Endodermal cell (in vitro differentiated cells): ENCODE measurements at regions not wholly inside any gene's neighbourhood (a gene's known extent, or its start where the extent isn't known, plus 50 kb on each side); places are given as distances from the start of the nearest gene placed in this dataset.

Experiments
- DNase-seq: peaks from one replicate; pipeline ENCODE4 v3.0.0-alpha.2; 2017
- H3K27ac ChIP-seq: 2 replicates; pipeline ENCODE4 v1.5.1; 2013; ENCODE audit warnings: mild to moderate bottlenecking, low read depth, low read length, moderate library complexity
- H3K27me3 ChIP-seq: 2 replicates; pipeline ENCODE4 v1.6.1; 2013; ENCODE audit warnings: mild to moderate bottlenecking, low read length, moderate library complexity; ENCODE audit not compliant: insufficient read depth, control insufficient read depth, poor library complexity, severe bottlenecking
- H3K36me3 ChIP-seq: 2 replicates; pipeline ENCODE4 v1.7.0; 2013; ENCODE audit warnings: mild to moderate bottlenecking, low read length, moderate library complexity; ENCODE audit not compliant: control insufficient read depth, insufficient read depth
- H3K4me1 ChIP-seq: one replicate; pipeline ENCODE4 v1.7.0; 2013; ENCODE audit warnings: low read length; ENCODE audit not compliant: control insufficient read depth, insufficient read depth
- H3K4me3 ChIP-seq: 2 replicates; pipeline ENCODE4 v1.5.1; 2013; ENCODE audit warnings: mild to moderate bottlenecking, low read length, moderate library complexity
- H3K9ac ChIP-seq: 2 replicates; pipeline ENCODE4 v1.6.1; 2013; ENCODE audit warnings: mild to moderate bottlenecking, low read length, moderate library complexity; ENCODE audit not compliant: poor library complexity, severe bottlenecking; ENCODE audit errors: extremely low read depth
- H3K9me3 ChIP-seq: 2 replicates; pipeline ENCODE4 v1.6.1; 2013; ENCODE audit warnings: mild to moderate bottlenecking, low read length, moderate library complexity; ENCODE audit not compliant: control insufficient read depth
- H3K27ac Mint-ChIP-seq: 2 replicates; pipeline ENCODE4 v1.8.0; 2020; ENCODE audit warnings: mixed read lengths
- H3K27me3 Mint-ChIP-seq: 2 replicates; pipeline ENCODE4 v1.8.0; 2021; ENCODE audit warnings: mild to moderate bottlenecking, mixed read lengths; ENCODE audit not compliant: insufficient read depth
- H3K36me3 Mint-ChIP-seq: 2 replicates; pipeline ENCODE4 v1.8.0; 2020; ENCODE audit warnings: low read depth, mixed read lengths
- H3K4me1 Mint-ChIP-seq: 2 replicates; pipeline ENCODE4 v1.8.0; 2020; ENCODE audit warnings: mixed read lengths
- H3K4me3 Mint-ChIP-seq: 2 replicates; pipeline ENCODE4 v1.8.0; 2020; ENCODE audit warnings: mild to moderate bottlenecking, moderate library complexity, mixed read lengths
- H3K9me3 Mint-ChIP-seq: 2 replicates; pipeline ENCODE4 v1.8.0; 2020; ENCODE audit warnings: mild to moderate bottlenecking, mixed read lengths
- CTCF ChIP-seq: fragments of 200-600 bp; sonication (generic); conservative IDR thresholded peaks from 2 replicates; pipeline ENCODE4 v1.5.0; 2021; ENCODE audit warnings: antibody characterized with exemption, mild to moderate bottlenecking
- WGBS, 2 experiments: methylation state at CpG; one replicate each; pipeline versions ENCODE4 v1.1.5 to v1.1.7; 2013; ENCODE audit warnings: missing lambda C conversion rate in 2 of 2, mixed read lengths in 1 of 2; ENCODE audit not compliant: insufficient coverage in 1 of 2, insufficient read length in 1 of 2; 5-methylcytosine and 5-hydroxymethylcytosine counted together

- peaks cover 5% of the 10 kb centered on the region for H3K36me3 ChIP-seq
- H3K27ac ChIP-seq: no peak overlapping the region
- no peak overlapping the region for H3K4me3 Mint-ChIP-seq
- DNase-seq: peak; percentile 67
- H3K4me1 ChIP-seq: peaks cover 2% of the 10 kb centered on the region
- no peaks in the 10 kb centered on the region for H3K9me3 Mint-ChIP-seq
- peaks cover 4% of the 10 kb centered on the region for H3K36me3 Mint-ChIP-seq
- H3K27me3 ChIP-seq: no peaks in the 10 kb centered on the region
- no peaks in the 10 kb centered on the region for H3K9me3 ChIP-seq
- no peaks in the 10 kb centered on the region for H3K27me3 Mint-ChIP-seq
- no peak overlapping the region for H3K9ac ChIP-seq
- 28 to 38% methylated on average over 2 of the region's 2 CpGs for WGBS, 2 experiments
- peaks cover 33% of the 10 kb centered on the region for H3K4me1 Mint-ChIP-seq
- no peak overlapping the region for H3K4me3 ChIP-seq
- no peak for TF ChIP-seq CTCF
- no peak overlapping the region for H3K27ac Mint-ChIP-seq
Observed at GRCh38 chr9:2494562-2494961, 127.0 kb upstream of the VLDLR start.

- 83 to 96% methylated on average over 1 to 3 of the region's 3 CpGs for WGBS, 2 experiments
- Histone ChIP-seq H3K4me3 (no peak overlapping the region), H3K4me1 (peaks cover 2% of the 10 kb centered on the region), H3K27me3 (no peaks in the 10 kb centered on the region), H3K36me3 (peaks cover 5% of the 10 kb centered on the region), H3K9ac (no peak overlapping the region), H3K9me3 (no peaks in the 10 kb centered on the region), H3K27ac (no peak overlapping the region)
- no peak overlapping the region for H3K4me3 Mint-ChIP-seq
- no peak for DNase-seq
- no peaks in the 10 kb centered on the region for H3K9me3 Mint-ChIP-seq
- no peaks in the 10 kb centered on the region for H3K27me3 Mint-ChIP-seq
- H3K4me1 Mint-ChIP-seq: peaks cover 33% of the 10 kb centered on the region
- TF ChIP-seq CTCF: no peak
- H3K27ac Mint-ChIP-seq: no peak overlapping the region
- H3K36me3 Mint-ChIP-seq: peaks cover 4% of the 10 kb centered on the region
Observed at GRCh38 chr9:2495221-2496005, 126.2 kb upstream of the VLDLR start.

GRCh38 chr9:2496169-2496568 lies 125.4 kb upstream of the VLDLR start:
- Histone ChIP-seq H3K4me3 (no peak overlapping the region), H3K27ac (no peak overlapping the region), H3K9ac (no peak overlapping the region), H3K4me1 (peaks cover 2% of the 10 kb centered on the region), H3K27me3 (no peaks in the 10 kb centered on the region), H3K9me3 (no peaks in the 10 kb centered on the region), H3K36me3 (peaks cover under 1% of the 10 kb centered on the region)
- WGBS, 2 experiments: 95% methylated on average over 5 of the region's 5 CpGs
- TF ChIP-seq CTCF: no peak
- no peaks in the 10 kb centered on the region for H3K27me3 Mint-ChIP-seq
- no peak overlapping the region for H3K27ac Mint-ChIP-seq
- H3K9me3 Mint-ChIP-seq: no peaks in the 10 kb centered on the region
- H3K36me3 Mint-ChIP-seq: peaks cover 3% of the 10 kb centered on the region
- H3K4me3 Mint-ChIP-seq: no peak overlapping the region
- H3K4me1 Mint-ChIP-seq: peaks cover 33% of the 10 kb centered on the region
- DNase-seq: no peak
